SK-N-SH (cell line): ENCODE measurements at regions not wholly inside any gene's neighbourhood (a gene's known extent, or its start where the extent isn't known, plus 50 kb on each side); places are given as distances from the start of the nearest gene placed in this dataset.

Experiments
- MXI1 ChIP-seq: IDR thresholded peaks from 2 replicates; pipeline ENCODE4 v1.6.1; 2012; ENCODE audit warnings: mild to moderate bottlenecking, low read depth, low read length, improper control_type of control experiment
- POLR2AphosphoS5 ChIP-seq: IDR thresholded peaks from 2 replicates; pipeline ENCODE4 v1.6.1; 2012; ENCODE audit warnings: low read depth, low read length

DNA sequence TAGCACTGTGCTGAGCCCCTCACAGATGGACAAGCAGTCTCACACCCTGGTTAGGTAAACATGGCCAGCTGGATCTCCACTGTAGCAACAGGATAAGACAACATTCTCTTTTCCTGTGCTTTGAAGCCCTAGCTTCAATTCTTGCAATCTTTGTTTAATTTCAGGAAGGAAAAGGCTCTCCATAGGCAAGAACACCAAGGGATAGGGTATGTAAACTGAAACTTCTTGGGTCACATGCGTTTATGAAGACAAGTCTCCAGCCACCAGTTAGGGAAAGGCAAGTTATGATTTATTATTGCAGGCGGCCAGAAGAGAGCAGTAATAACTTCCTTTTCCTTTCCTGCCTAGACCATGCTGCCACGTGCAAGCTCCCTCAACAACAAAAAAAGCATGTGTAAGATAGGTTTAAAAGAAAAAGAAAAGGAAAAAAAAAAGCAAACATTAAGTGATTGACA, 50.1 kb upstream of the POU5F2 start:
- no peak for TF ChIP-seq POLR2AphosphoS5
- TF ChIP-seq MXI1: no peak
